ENCODE measurements at regions not wholly inside any gene's neighbourhood (a gene's known extent, or its start where the extent isn't known, plus 50 kb on each side); places are given as distances from the start of the nearest gene placed in this dataset.

DNA sequence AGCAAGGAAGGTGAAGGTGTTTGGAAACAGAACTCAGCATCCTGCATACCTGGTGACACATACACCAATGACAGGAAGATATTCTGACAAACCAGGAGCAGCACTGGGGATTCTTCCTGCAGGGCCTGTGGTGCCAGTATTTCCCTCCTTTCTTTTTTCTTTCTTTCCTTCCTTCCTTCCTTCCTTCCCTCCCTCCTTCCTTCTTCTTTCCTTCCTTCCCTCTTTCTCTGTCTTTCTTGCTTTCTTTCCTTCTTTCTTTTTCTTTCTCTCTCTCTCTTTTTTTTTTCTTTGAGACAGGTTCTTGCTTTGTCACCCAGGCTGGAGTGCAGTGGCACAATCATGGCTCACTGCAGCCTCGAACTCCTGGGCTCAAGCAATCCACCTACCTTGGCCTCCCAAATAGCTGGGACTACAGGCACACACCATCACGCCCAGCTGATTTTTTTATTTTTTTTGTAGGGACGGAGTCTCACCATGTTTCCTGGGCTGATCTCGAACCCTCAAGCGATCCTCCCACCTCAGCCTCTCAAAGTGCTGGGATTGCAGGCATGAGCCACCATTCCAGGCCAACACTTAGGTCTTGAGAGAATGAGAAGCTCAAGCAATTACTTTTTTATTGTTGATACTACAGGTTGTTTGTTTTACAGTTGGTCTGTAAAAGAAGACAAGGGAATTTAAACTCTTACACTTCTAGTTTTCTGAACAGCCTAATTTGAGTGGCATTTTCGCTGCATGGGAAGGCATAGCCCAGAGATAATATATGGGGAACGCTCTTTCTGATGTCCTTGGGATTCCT lies 54.7 kb upstream of the GATA6 start:
- no peak for DNase-seq

- no peak for DNase-seq
Measured at GRCh38 chr18:22115573-22115972, 53.8 kb upstream of the GATA6 start.

All from NCI-H1417 (cell line).